Hematopoietic multipotent progenitor cell treated with erythropoietin and hydrocortisone succinate and interleukin-3 and kit ligand, for 17 days (in vitro differentiated cells): ENCODE measurements at regions not wholly inside any gene's neighbourhood (a gene's known extent, or its start where the extent isn't known, plus 50 kb on each side); places are given as distances from the start of the nearest gene placed in this dataset.

Source experiments
- DNase-seq: peaks from one replicate; pipeline ENCODE4 v3.0.0-alpha.2; 2015; ENCODE audit warnings: low spot score

DNA sequence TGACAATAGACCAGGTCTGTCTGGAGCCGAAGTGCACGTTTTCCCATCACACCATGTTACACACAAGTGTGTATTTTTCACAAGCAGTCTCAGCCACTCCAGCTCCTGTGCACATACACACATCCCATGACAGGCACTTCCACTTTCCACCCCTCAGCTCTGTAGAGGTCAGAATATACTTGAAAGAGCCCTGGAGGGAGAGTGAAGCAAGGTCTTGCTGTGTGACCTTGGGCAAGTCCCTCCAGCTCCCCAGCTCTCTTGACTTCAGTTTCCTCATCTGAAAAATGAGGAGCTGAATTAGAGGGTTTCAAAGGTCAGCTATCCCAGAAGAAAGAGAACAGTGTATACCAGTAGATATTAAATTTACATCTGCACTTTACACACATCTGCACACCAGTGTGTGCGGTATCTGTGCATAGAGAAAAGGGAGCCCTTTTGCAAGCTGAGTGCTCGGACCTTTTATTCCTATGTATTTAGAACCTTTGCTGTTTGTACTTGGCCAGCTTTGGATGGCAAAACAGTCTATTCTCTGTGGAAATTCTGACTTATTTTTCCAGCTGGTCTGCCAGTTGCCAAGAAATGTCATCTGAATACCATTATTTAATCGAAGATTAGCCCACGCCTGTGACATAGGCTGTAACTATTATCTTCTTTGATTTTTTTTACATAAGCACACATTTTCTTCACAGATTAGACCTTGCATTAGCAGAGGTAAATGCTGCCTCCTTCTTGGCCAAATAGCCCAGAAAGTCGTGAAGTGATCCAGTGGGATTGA, 528.0 kb downstream of the BNC2 start:
- DNase-seq = no peak

DNA sequence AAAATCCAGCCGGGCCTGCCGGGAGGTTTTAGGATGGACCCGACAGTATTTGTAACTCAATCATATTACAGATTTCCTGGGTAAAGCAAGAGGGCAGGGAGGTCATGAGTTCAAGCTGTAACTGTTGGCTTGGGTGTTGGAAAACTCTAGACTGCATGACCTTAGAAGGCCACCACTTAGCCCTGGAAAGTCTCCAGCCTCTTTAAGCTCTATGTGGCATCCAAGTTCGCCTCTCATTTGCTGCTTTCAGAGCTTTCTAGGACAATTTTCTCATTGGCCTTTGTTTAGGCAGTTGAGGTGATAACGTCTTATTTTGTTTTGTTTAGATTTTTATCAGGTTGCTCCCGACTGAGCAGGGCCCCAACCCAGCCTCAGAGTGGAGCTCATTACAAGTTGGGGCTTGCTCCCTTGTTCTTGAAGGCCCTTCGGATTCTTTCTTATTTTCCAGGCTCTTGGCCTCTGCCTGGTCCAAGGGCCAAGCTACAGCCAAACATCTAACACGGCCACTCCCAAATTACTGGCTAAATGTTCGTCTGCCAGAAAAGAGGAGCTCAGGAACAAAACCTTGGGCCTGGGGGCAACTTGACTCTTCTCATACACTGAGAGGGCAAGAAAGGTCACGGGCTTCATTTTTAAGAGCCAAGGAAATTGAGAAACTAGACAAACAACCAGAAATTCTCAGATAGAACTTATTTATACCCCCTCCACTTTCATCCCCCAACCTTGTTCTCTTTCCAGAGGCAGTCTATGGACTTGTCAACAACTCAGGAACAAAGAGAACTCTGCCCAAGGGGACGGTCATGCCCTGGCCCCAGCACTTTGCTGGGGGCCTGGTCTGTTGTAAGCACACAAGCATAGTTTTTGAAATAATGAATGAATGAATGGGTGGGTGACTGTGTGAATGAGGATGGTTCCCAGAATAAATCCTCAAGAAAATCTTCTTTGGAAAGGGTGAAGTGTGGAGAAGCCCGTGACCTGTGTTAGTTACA, 526.9 kb downstream of the BNC2 start:
- DNase-seq = no peak

DNA sequence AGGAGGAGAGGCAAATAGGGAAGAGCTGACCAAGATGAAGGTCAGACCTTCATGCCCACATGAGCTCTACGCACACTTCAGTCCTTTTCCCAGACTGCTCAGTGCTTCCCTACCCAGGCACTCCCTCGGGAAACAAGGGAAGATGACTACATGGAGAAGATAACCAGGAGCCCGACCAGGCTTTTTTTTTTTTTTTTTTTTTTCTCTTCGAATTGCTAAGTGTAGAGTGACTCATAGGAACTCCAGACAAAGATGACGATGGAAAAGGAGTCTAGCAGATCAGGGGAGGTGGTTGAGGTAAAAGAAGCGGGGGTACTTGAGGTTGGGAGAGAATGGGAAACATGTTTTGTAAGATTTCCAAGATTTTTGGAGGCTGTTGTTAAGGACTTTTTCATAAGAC, 526.1 kb downstream of the BNC2 start:
- no peak for DNase-seq

DNA sequence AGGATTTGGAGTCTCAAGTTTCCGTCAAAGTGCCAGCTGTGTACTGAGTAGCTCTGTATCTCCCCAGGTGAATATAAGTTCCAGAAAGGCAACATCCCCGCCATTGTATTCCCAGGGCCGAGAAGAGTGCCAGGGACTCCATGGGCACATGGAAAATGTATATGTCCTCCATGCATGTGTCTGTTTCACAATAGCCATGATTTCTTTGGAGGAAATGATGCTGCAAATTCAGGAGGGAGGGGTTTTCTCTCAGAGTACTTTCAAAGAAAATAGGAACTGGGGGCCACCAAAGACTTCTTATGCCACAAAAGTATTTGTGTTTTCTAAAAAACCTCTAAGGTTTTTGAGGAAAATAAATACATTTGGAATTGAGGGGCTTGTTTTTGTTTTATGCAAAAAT, 524.6 kb downstream of the BNC2 start:
- no peak for DNase-seq

DNA sequence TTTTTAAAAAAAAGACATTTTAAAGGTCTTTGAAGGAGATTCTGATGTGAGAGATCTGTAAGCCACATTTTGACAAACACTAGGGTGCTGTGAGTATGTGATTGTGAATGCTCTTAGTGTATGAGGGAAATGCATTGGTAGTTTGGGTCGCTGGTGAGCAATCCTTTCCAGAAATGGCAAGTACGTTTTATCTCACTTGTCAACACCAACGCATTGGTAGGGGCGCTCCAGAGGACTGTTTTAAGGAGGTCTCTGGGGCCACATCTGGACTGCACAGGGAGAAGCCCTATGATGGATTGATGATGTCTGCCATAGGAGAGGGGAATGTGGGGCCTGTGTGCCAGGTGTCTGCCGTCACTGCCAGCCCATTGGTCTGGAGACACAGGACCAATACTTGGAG, 522.6 kb downstream of the BNC2 start:
- no peak for DNase-seq

DNA sequence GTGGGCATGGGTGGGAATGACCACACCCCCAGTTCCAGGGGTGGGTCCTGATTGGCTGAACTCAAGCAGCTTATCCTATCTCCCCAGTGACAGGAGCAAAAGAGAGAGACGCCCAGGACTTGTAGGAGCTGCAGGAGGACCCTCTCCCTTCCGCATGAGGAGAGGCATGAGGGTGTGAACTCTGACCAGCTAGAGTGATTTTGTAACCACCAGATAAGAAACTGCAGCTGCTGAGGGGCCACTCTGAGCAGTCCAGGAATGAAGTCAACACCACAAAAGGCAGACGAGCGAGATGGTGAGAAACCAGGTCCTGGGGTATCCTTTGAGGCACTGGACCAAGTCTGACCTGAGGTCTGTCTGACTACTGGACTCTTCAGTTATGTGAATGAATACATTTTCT, 521.9 kb downstream of the BNC2 start:
- DNase-seq = no peak

DNA sequence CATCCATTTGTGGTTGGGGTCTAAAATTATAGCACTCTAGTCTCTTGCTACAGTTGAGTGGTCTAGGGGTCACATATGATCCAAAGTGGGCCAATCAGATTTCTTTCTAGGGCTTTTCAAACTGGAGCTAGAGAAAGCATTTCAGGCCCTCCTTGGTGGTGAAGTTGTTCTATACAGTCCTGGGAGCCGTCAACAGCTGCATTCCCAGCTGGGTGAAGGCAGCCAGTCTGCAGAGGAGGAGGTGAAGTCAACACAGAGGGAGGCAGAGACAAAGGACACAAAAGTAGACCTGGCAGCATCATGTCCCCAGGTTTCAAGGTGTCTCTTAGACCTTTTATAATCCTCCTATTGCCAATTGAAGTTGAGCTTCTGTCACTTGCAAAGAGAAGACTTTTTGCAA, 518.2 kb downstream of the BNC2 start:
- DNase-seq = no peak

DNA sequence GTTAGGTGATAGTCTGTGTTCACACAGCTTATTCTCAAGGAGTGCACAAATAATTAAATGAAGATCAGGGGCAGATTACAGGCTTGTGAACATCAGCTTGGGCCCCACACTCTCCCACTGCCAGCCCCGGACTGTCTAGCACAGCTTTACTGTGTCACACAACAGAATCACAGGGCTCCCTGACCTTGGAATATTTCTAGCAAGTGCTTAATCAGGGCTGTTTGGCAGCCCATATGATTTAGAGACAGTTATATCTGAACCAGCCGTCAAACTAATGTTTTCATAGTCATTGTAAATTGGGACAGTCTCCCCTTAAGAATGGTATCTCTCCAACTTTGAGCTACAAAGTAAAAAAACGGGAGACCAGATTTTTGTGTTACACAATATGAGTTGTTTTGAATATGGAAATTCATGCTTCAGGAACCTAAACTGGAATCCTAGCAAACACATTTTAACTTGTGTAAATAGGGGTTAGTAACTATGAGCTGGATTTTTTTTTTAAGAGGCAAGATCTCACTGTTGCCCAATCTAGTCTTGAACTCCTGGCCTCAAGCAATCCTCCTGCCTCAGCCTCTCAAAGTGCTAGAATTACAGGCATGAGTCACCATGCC, 517.6 kb downstream of the BNC2 start:
- DNase-seq = no peak

DNA sequence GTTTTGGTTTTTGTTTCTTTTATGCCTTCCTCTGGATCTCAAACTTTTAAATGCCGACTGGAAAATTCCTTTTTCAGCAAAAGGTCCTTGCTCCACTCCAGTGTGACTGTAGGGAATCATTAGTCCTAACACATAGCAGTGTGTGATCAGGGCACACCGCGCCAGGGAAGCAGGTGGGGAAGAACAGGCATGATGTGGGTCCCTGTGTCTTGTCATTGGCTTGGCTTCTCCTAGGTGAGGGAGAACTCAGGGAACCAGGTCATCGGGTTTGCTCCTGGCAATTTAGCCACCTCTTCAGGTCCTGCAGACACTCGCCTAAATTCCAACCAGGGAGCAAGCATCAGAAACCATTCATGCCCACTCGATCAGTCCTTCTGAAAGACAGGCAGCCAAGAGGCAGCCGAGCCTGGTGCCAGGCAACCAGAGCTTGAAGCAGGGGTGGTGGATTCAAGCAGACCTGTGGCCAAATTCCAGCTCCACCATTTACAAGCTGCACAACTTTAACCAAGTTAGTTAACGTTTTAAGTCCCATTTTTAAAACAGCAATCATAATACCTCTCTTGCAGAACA, 514.2 kb downstream of the BNC2 start:
- no peak for DNase-seq

DNA sequence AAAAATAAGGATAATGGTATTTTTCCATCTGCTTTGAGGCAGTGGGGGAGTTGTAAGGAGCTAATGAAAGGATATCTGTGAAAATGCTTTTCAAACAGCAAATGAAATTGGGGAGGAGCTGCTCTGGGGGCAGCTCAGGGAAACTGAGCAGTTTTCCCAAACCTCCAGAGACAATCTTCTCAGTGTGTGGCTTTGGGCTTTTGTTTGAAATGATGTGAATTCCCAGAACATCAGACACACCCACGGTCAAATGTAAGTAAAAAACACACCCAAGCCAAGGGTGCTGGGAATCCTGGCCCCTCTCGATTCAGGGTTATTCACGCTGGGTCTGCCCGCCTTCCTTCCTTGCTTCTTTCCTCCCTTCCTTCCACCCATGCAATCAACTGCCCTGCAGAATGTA, 512.6 kb downstream of the BNC2 start:
- no peak for DNase-seq

DNA sequence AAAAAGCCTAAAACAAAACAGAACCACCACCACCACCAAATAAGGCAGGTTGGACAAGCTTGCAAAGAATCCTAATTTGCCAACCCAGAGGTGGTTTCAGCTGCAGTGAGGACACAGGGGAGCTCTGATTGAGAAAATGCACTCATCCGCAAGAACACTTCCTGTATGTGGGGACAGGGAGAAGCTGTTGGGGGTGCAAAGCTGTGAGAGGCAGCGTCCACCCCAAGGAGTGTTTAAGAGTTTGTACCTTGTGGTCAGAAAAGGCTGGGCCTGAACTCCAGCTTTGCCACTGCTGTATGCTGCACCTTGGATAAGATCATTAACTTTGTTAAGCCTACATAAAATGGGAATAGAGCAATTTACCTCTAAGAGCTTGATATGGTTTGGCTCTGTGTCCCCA, 511.7 kb downstream of the BNC2 start:
- no peak for DNase-seq
